Uterus (tissue), 2 donors: ENCODE measurements at regions not wholly inside any gene's neighbourhood (a gene's known extent, or its start where the extent isn't known, plus 50 kb on each side); places are given as distances from the start of the nearest gene placed in this dataset.

ENCODE experiments used
- CTCF ChIP-seq, 4 experiments: fragments of 200-600 bp in 2 of 4; fragments of 450-650 bp in 2 of 4; sonication (generic) in 2 of 4; IDR thresholded peaks; one replicate each; pipeline ENCODE4 v1.5.1; 2016 to 2019; ENCODE audit warnings: antibody characterized with exemption in 4 of 4, mild to moderate bottlenecking in 2 of 4, moderate library complexity in 1 of 4
- POLR2A ChIP-seq, 2 donors: fragments of 450-650 bp; IDR thresholded peaks; one replicate each; pipeline ENCODE4 v1.6.1; 2016; ENCODE audit warnings: antibody characterized with exemption in 2 of 2, mild to moderate bottlenecking in 1 of 2, moderate library complexity in 1 of 2

GRCh38 chr3:194785315-194785714 lies 99.6 kb downstream of the FAM43A start:
- TF ChIP-seq CTCF (IDR thresholded peaks at IDR 0.05) (no peak), POLR2A (IDR thresholded peaks at IDR 0.05) (no peak)
